SJCRH30 (cell line): ENCODE measurements at regions not wholly inside any gene's neighbourhood (a gene's known extent, or its start where the extent isn't known, plus 50 kb on each side); places are given as distances from the start of the nearest gene placed in this dataset.

Experiments used
- DNase-seq, 2 experiments: peaks; one replicate each; pipeline ENCODE4 v3.0.0-alpha.2; 2015 to 2020
- H3K27ac ChIP-seq: fragments of 250-450 bp; sonication (Bioruptor Pico); 2 replicates; pipeline ENCODE4 v1.5.1; 2020; ENCODE audit warnings: mild to moderate bottlenecking, moderate library complexity
- H3K27me3 ChIP-seq: fragments of 250-450 bp; sonication (Bioruptor Pico); 2 replicates; pipeline ENCODE4 v1.5.1; 2020; ENCODE audit warnings: mild to moderate bottlenecking, moderate library complexity
- H3K36me3 ChIP-seq: fragments of 250-450 bp; sonication (Bioruptor Pico); 2 replicates; pipeline ENCODE4 v1.5.1; 2020; ENCODE audit warnings: mild to moderate bottlenecking, moderate library complexity
- H3K4me1 ChIP-seq: fragments of 250-450 bp; sonication (Bioruptor Pico); 2 replicates; pipeline ENCODE4 v1.5.1; 2020; ENCODE audit warnings: mild to moderate bottlenecking, moderate library complexity
- H3K4me3 ChIP-seq: fragments of 250-450 bp; sonication (Bioruptor Pico); 2 replicates; pipeline ENCODE4 v1.5.1; 2020; ENCODE audit warnings: mild to moderate bottlenecking, moderate library complexity
- H3K9me3 ChIP-seq: fragments of 250-450 bp; sonication (Bioruptor Pico); replicated peaks from 2 replicates; pipeline ENCODE4 v1.5.1; 2020; ENCODE audit warnings: mild to moderate bottlenecking, moderate library complexity

- H3K9me3 ChIP-seq = no peaks in the 10 kb centered on the region
- DNase-seq = no peak
- H3K4me1 ChIP-seq = 0 out of 2 replicates have a peak, but pooled peaks cover 3% of the 10 kb centered on the region
- H3K36me3 ChIP-seq = no peaks in the 10 kb centered on the region
- no peaks in the 10 kb centered on the region for H3K27me3 ChIP-seq
- H3K4me3 ChIP-seq = no peak overlapping the region
- no peak overlapping the region for H3K27ac ChIP-seq
Observed at GRCh38 chr2:18912225-18912888, 323.0 kb upstream of the NT5C1B start.

GRCh38 chr2:18911416-18911815 is 322.0 kb upstream of the NT5C1B start:
- Histone ChIP-seq H3K27ac (no peak overlapping the region), H3K9me3 (no peaks in the 10 kb centered on the region), H3K4me3 (no peak overlapping the region), H3K4me1 (0 out of 2 replicates have a peak, but pooled peaks cover 3% of the 10 kb centered on the region), H3K27me3 (no peaks in the 10 kb centered on the region), H3K36me3 (no peaks in the 10 kb centered on the region)
- no peak for DNase-seq

- H3K4me1 ChIP-seq = 0 out of 2 replicates have a peak, but pooled peaks cover 3% of the 10 kb centered on the region
- no peaks in the 10 kb centered on the region for H3K36me3 ChIP-seq
- no peaks in the 10 kb centered on the region for H3K27me3 ChIP-seq
- H3K9me3 ChIP-seq = no peaks in the 10 kb centered on the region
- H3K4me3 ChIP-seq = no peak overlapping the region
- peak; percentile 6 to 13 for DNase-seq
- H3K27ac ChIP-seq = no peak overlapping the region
Observed at GRCh38 chr2:18910843-18911242, 321.5 kb upstream of the NT5C1B start.

GRCh38 chr2:18907937-18908336 is 318.6 kb upstream of the NT5C1B start:
- Histone ChIP-seq H3K36me3 (no peaks in the 10 kb centered on the region), H3K4me3 (no peak overlapping the region), H3K27me3 (no peaks in the 10 kb centered on the region), H3K27ac (no peak overlapping the region), H3K4me1 (0 out of 2 replicates have a peak, but pooled peaks cover 3% of the 10 kb centered on the region), H3K9me3 (no peaks in the 10 kb centered on the region)
- no peak for DNase-seq

- no peaks in the 10 kb centered on the region for H3K27me3 ChIP-seq
- no peak overlapping the region for H3K27ac ChIP-seq
- no peak for DNase-seq
- H3K9me3 ChIP-seq = no peaks in the 10 kb centered on the region
- no peak overlapping the region for H3K4me3 ChIP-seq
- H3K4me1 ChIP-seq = 0 out of 2 replicates have a peak, but pooled peaks cover 3% of the 10 kb centered on the region
- no peaks in the 10 kb centered on the region for H3K36me3 ChIP-seq
Observed at GRCh38 chr2:18907508-18907907, 318.1 kb upstream of the NT5C1B start.

- no peak overlapping the region for H3K27ac ChIP-seq
- no peaks in the 10 kb centered on the region for H3K4me1 ChIP-seq
- no peaks in the 10 kb centered on the region for H3K27me3 ChIP-seq
- H3K4me3 ChIP-seq = no peak overlapping the region
- no peaks in the 10 kb centered on the region for H3K36me3 ChIP-seq
- no peaks in the 10 kb centered on the region for H3K9me3 ChIP-seq
- DNase-seq = no peak
Observed at GRCh38 chr2:18903750-18904149, 314.4 kb upstream of the NT5C1B start.

GRCh38 chr2:18901242-18901641 is 311.9 kb upstream of the NT5C1B start:
- no peaks in the 10 kb centered on the region for H3K4me1 ChIP-seq
- H3K36me3 ChIP-seq = no peaks in the 10 kb centered on the region

GRCh38 chr2:18900691-18901141 is 311.3 kb upstream of the NT5C1B start:
- Histone ChIP-seq H3K4me1 (no peaks in the 10 kb centered on the region), H3K27me3 (no peaks in the 10 kb centered on the region), H3K4me3 (no peak overlapping the region), H3K9me3 (no peaks in the 10 kb centered on the region), H3K27ac (no peak overlapping the region), H3K36me3 (no peaks in the 10 kb centered on the region)
- no peak for DNase-seq

More at GRCh38 chr2:18901242-18901641, 311.9 kb upstream of the NT5C1B start:
- Histone ChIP-seq H3K4me3 (no peak overlapping the region), H3K27ac (no peak overlapping the region), H3K9me3 (no peaks in the 10 kb centered on the region), H3K27me3 (no peaks in the 10 kb centered on the region)
- DNase-seq = no peak

- Histone ChIP-seq H3K4me1 (no peaks in the 10 kb centered on the region), H3K36me3 (no peaks in the 10 kb centered on the region), H3K27me3 (no peaks in the 10 kb centered on the region), H3K4me3 (no peak overlapping the region), H3K9me3 (no peaks in the 10 kb centered on the region), H3K27ac (no peak overlapping the region)
- no peak for DNase-seq
Observed at GRCh38 chr2:18899725-18900124, 310.4 kb upstream of the NT5C1B start.

GRCh38 chr2:18898271-18898670 is 308.9 kb upstream of the NT5C1B start:
- no peaks in the 10 kb centered on the region for H3K27me3 ChIP-seq
- no peak overlapping the region for H3K4me3 ChIP-seq
- DNase-seq = no peak
- H3K4me1 ChIP-seq = no peaks in the 10 kb centered on the region
- no peaks in the 10 kb centered on the region for H3K9me3 ChIP-seq
- H3K27ac ChIP-seq = no peak overlapping the region
- no peaks in the 10 kb centered on the region for H3K36me3 ChIP-seq

GRCh38 chr2:18896125-18896764 is 306.9 kb upstream of the NT5C1B start:
- no peak overlapping the region for H3K27ac ChIP-seq
- no peaks in the 10 kb centered on the region for H3K36me3 ChIP-seq
- H3K4me1 ChIP-seq = no peaks in the 10 kb centered on the region
- H3K9me3 ChIP-seq = no peaks in the 10 kb centered on the region
- DNase-seq = no peak
- H3K27me3 ChIP-seq = no peaks in the 10 kb centered on the region
- no peak overlapping the region for H3K4me3 ChIP-seq

GRCh38 chr2:18891600-18892345 is 302.4 kb upstream of the NT5C1B start:
- no peaks in the 10 kb centered on the region for H3K4me1 ChIP-seq
- no peaks in the 10 kb centered on the region for H3K9me3 ChIP-seq
- no peaks in the 10 kb centered on the region for H3K36me3 ChIP-seq
- no peak for DNase-seq
- H3K27me3 ChIP-seq = no peaks in the 10 kb centered on the region
- H3K27ac ChIP-seq = no peak overlapping the region
- H3K4me3 ChIP-seq = no peak overlapping the region

- no peaks in the 10 kb centered on the region for H3K36me3 ChIP-seq
- DNase-seq = no peak
- no peaks in the 10 kb centered on the region for H3K27me3 ChIP-seq
- no peak overlapping the region for H3K4me3 ChIP-seq
- H3K9me3 ChIP-seq = no peaks in the 10 kb centered on the region
- H3K27ac ChIP-seq = no peak overlapping the region
- H3K4me1 ChIP-seq = no peaks in the 10 kb centered on the region
Observed at GRCh38 chr2:18889565-18890332, 300.4 kb upstream of the NT5C1B start.

GRCh38 chr2:18885457-18885856 is 296.1 kb upstream of the NT5C1B start:
- H3K36me3 ChIP-seq = no peaks in the 10 kb centered on the region
- no peak overlapping the region for H3K4me3 ChIP-seq
- H3K27ac ChIP-seq = no peak overlapping the region
- no peaks in the 10 kb centered on the region for H3K9me3 ChIP-seq
- no peaks in the 10 kb centered on the region for H3K27me3 ChIP-seq
- H3K4me1 ChIP-seq = no peaks in the 10 kb centered on the region
- DNase-seq = no peak
